Endothelial cell of umbilical vein (primary cell): ENCODE measurements at regions not wholly inside any gene's neighbourhood (a gene's known extent, or its start where the extent isn't known, plus 50 kb on each side); places are given as distances from the start of the nearest gene placed in this dataset.

Experiments
- BruUV-seq: library from RNA; stranded (reverse); fragments of 400-500 nt; replicated peaks from 2 replicates; lab custom pipeline; 2021; lab: Mats Ljungman, UMichigan
- CTCF ChIA-PET: fragments of 300-600, 350-600 bp; sonication (Branson Sonifier 250); formaldehyde crosslinking; loops from one replicate; lab custom pipeline; 2021; ENCODE audit warnings: antibody characterized with exemption, inconsistent platforms; lab: Charles Lee
- POLR2A ChIA-PET: fragments of 300-600, 350-600 bp; sonication (Branson Sonifier 250); formaldehyde crosslinking; loops from one replicate; lab custom pipeline; 2021; ENCODE audit warnings: antibody characterized with exemption, inconsistent platforms; lab: Charles Lee
- DNase-seq: peaks from one replicate; pipeline ENCODE4 v3.0.0-alpha.2; 2011; ENCODE audit warnings: low read depth, low spot score
- FAIRE-seq: peaks from 2 replicates; lab custom pipeline; 2011; peaks lifted over from hg19 to GRCh38; lab: Jason Lieb, UNC
- H2AFZ ChIP-seq: 2 replicates; pipeline ENCODE4 v1.6.0; 2012; ENCODE audit warnings: low read depth, low read length, control low read depth, inconsistent platforms
- H3K27ac ChIP-seq: 2 replicates; pipeline ENCODE4 v1.5.1; 2011; ENCODE audit warnings: low read depth, mild to moderate bottlenecking, control low read depth, low read length, moderate library complexity; ENCODE audit not compliant: insufficient read depth
- H3K27me3 ChIP-seq, 2 experiments: 2 replicates each; pipeline versions ENCODE4 v1.6.0 to v1.6.1; 2011; ENCODE audit warnings: low read length in 2 of 2, mixed read lengths in 1 of 2; ENCODE audit not compliant: control insufficient read depth in 2 of 2, insufficient read depth in 2 of 2
- H3K36me3 ChIP-seq, 2 experiments: 2 replicates in 1 of 2; 3 replicates in 1 of 2; pipeline ENCODE4 v1.5.1; 2011; ENCODE audit warnings: low read length in 2 of 2, mild to moderate bottlenecking in 1 of 2, moderate library complexity in 1 of 2; ENCODE audit not compliant: control insufficient read depth in 2 of 2, insufficient read depth in 2 of 2; ENCODE audit errors: extremely low read depth in 1 of 2
- H3K4me1 ChIP-seq: 3 replicates; pipeline ENCODE4 v1.5.1; 2011; ENCODE audit warnings: mild to moderate bottlenecking, low read length; ENCODE audit not compliant: control insufficient read depth, insufficient read depth; ENCODE audit errors: extremely low read depth
- H3K4me2 ChIP-seq: 2 replicates; pipeline ENCODE4 v1.6.1; 2011; ENCODE audit warnings: low read length, control low read depth, mixed read lengths; ENCODE audit not compliant: insufficient read depth
- H3K4me3 ChIP-seq, 3 experiments: fragments of 200-600 bp in 1 of 3; sonication (generic), shearing (Covaris generic) in 1 of 3; replicated peaks in 1 of 3; 2 replicates each; pipeline ENCODE4 v1.5.1; 2011 to 2016; ENCODE audit warnings: control low read depth in 3 of 3, low read length in 3 of 3, mild to moderate bottlenecking in 2 of 3, inconsistent platforms in 1 of 3, low read depth in 1 of 3, moderate library complexity in 1 of 3; ENCODE audit not compliant: insufficient read depth in 1 of 3
- H3K79me2 ChIP-seq: 2 replicates; pipeline ENCODE4 v1.6.0; 2012; ENCODE audit warnings: low read length, inconsistent platforms; ENCODE audit not compliant: control insufficient read depth, insufficient read depth
- H3K9ac ChIP-seq: replicated peaks from 2 replicates; pipeline ENCODE3; 2011; ENCODE audit warnings: low read length, control low read depth; ENCODE audit not compliant: insufficient read depth; ENCODE audit errors: extremely low read depth
- H3K9me1 ChIP-seq: replicated peaks from 3 replicates; pipeline ENCODE4 v1.6.0; 2011; ENCODE audit warnings: mild to moderate bottlenecking, low read length; ENCODE audit not compliant: control insufficient read depth, insufficient read depth; ENCODE audit errors: extremely low read depth
- H3K9me3 ChIP-seq: replicated peaks from 2 replicates; pipeline ENCODE4 v1.5.1; 2012; ENCODE audit warnings: low read length, inconsistent platforms; ENCODE audit not compliant: control insufficient read depth, insufficient read depth
- H4K20me1 ChIP-seq: replicated peaks from 2 replicates; pipeline ENCODE3; 2011; ENCODE audit warnings: mild to moderate bottlenecking, low read length; ENCODE audit not compliant: control insufficient read depth, insufficient read depth; ENCODE audit errors: extremely low read depth
- CTCF ChIP-seq, 2 donors: IDR thresholded peaks; 1 replicate in 1 of 2; 2 replicates in 1 of 2; pipeline ENCODE4 v1.5.1; 2011; ENCODE audit warnings: low read length in 2 of 2, mild to moderate bottlenecking in 2 of 2, moderate library complexity in 2 of 2, control low read depth in 1 of 2, inconsistent platforms in 1 of 2, low read depth in 1 of 2; ENCODE audit not compliant: insufficient read depth in 1 of 2; ENCODE audit errors: extremely low read depth in 1 of 2
- EZH2 ChIP-seq: IDR thresholded peaks from 2 replicates; pipeline ENCODE4 v1.6.1; 2012; ENCODE audit warnings: borderline replicate concordance, low read depth, mild to moderate bottlenecking, moderate library complexity, low read length, inconsistent platforms; ENCODE audit not compliant: severe bottlenecking
- FOS ChIP-seq: IDR thresholded peaks from 2 replicates; pipeline ENCODE4 v1.6.1; 2011; ENCODE audit warnings: mild to moderate bottlenecking, low read length, moderate library complexity, borderline replicate concordance; ENCODE audit not compliant: insufficient read depth
- GATA2 ChIP-seq: IDR thresholded peaks from 2 replicates; pipeline ENCODE4 v1.7.0; 2011; ENCODE audit warnings: low read depth, mild to moderate bottlenecking, moderate library complexity, mixed read lengths, low read length; ENCODE audit not compliant: insufficient read length, insufficient read depth
- JUN ChIP-seq: IDR thresholded peaks from 2 replicates; pipeline ENCODE4 v1.6.1; 2011; ENCODE audit warnings: borderline replicate concordance, low read depth; ENCODE audit not compliant: insufficient read length, insufficient read depth
- MAX ChIP-seq: IDR thresholded peaks from 2 replicates; pipeline ENCODE4 v1.6.1; 2011; ENCODE audit not compliant: insufficient read depth, insufficient read length
- MYC ChIP-seq: IDR thresholded peaks from one replicate; pipeline ENCODE4 v1.6.1; 2011; ENCODE audit warnings: mild to moderate bottlenecking, low read depth, low read length
- POLR2A ChIP-seq: IDR thresholded peaks from 2 replicates; pipeline ENCODE4 v1.6.1; 2012; ENCODE audit warnings: low read depth, mild to moderate bottlenecking, control low read depth, low read length
- POLR2AphosphoS5 ChIP-seq: IDR thresholded peaks from 2 replicates; pipeline ENCODE4 v1.6.1; 2012; ENCODE audit warnings: low read depth, mild to moderate bottlenecking, control low read depth, low read length, moderate library complexity; ENCODE audit not compliant: insufficient read depth
- dilution Hi-C: fragments of 300-500 bp; cut with MboI; formaldehyde crosslinking; loops from one replicate; pipeline ENCODE4 v1.15.0; 2019; ENCODE audit warnings: low sequenced_read_pairs; ENCODE audit not compliant: extremely low pct_ligation_motif_present
- intact Hi-C: fragments of 100-400 bp; cut with micrococcal nuclease; formaldehyde crosslinking; loops from one replicate; pipeline ENCODE4 v1.10.0; 2022

- no peaks in the 10 kb centered on the region for H3K27me3 ChIP-seq
- no peaks in the 10 kb centered on the region for H3K9me1 ChIP-seq
- no peak overlapping the region for H3K9ac ChIP-seq
- H4K20me1 ChIP-seq, result no peaks in the 10 kb centered on the region
- H2AFZ ChIP-seq, result no peak overlapping the region
- no peak for FAIRE-seq
- dilution Hi-C loops, result no loop called here
- peaks cover 7% of the 10 kb centered on the region for H3K9me3 ChIP-seq
- no peak overlapping the region for H3K4me2 ChIP-seq
- ChIA-PET POLR2A (no interaction called here), CTCF (no interaction called here)
- no peaks in the 10 kb centered on the region for H3K36me3 ChIP-seq
- no TSS peak for BruUV-seq
- DNase-seq, result no peak
- TF ChIP-seq EZH2 (no peak), CTCF (IDR thresholded peaks at IDR 0.05; ENCODE audit: extremely low read depth in 1 of 2, insufficient read depth in 1 of 2, low read depth in 1 of 2, low read length in 2 of 2) (no peak), MAX (no peak), POLR2AphosphoS5 (no peak), MYC (no peak), JUN (no peak), POLR2A (no peak), GATA2 (no peak), FOS (no peak)
- H3K4me3 ChIP-seq, result no peak overlapping the region
- intact Hi-C loops, result no loop called here
- no peaks in the 10 kb centered on the region for H3K4me1 ChIP-seq
- no peak overlapping the region for H3K27ac ChIP-seq
- no peaks in the 10 kb centered on the region for H3K79me2 ChIP-seq
Measured at GRCh38 chr22:48761546-48761945, 1066.1 kb downstream of the BRD1 start.
